Keratinocyte (primary cell): ENCODE measurements at regions not wholly inside any gene's neighbourhood (a gene's known extent, or its start where the extent isn't known, plus 50 kb on each side); places are given as distances from the start of the nearest gene placed in this dataset.
"Not testable (repeated sequence)": the region's sequence is repeated elsewhere in the genome, so short reads cannot be mapped to it uniquely, and the experiment has no call there.

ENCODE experiments used
- EZH2 ChIP-seq: IDR thresholded peaks from one replicate; pipeline ENCODE4 v1.6.1; 2012; ENCODE audit warnings: inconsistent platforms, mild to moderate bottlenecking, low read length, moderate library complexity
- TF ChIP-seq, protein P1 (sequence below), 3 experiments: IDR thresholded peaks in 1 of 3; conservative IDR thresholded peaks in 1 of 3; optimal IDR thresholded peaks in 1 of 3; 2 replicates in 2 of 3; 3 replicates in 1 of 3; pipeline versions ENCODE3 to v1.5.1; 2011; ENCODE audit warnings: low read length in 3 of 3, mild to moderate bottlenecking in 3 of 3, moderate library complexity in 2 of 3, control low read depth in 1 of 3, inconsistent platforms in 1 of 3; ENCODE audit not compliant: insufficient read depth in 2 of 3; ENCODE audit errors: extremely low read depth in 1 of 3

DNA sequence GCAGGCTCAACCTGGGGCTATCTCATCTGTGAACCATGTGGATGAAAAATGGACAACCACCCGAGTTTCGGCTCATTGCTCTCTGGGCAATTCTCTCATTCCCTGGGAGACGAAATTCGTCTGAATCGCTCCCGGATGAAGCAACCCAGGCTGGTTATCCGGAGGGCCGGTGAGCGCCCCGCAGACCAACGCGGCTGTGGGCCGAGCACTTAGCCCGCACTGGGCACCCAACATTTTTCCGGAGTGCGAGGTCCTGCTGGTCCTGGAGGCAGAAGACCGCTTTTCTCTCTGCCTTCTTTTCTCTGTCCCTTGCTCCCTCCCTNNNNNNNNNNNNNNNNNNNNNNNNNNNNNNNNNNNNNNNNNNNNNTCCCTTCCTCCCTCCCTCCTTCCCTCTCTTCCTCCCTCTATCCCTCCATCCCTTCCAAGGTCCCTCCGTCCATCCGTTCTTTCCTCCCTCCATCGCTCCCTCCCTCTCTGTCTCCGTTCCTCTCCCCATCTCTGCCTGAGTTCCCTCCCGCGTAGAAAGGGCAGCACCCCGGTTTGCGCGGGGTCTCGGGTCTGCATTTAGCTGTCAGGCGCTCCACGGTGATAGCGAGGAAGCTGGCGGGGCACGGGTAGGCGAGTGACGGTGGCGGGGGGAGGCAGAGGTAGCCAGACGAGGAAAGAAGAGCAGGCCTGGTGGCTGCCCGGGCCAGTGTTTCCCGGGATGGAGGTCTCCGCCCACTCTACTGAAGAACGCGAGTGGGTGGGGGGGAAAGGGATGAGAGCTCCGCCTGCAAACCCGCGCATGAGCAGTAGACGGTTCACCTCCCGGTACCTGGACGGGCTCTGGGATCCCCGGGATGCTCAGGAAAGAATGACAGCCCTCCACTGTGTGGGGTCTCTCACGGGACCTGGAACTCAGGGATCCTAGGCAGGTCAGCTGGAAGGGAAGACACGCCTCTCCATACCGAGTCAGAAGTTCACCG is 1809.7 kb upstream of the DEFB115 start:
- TF ChIP-seq, protein P1, sequence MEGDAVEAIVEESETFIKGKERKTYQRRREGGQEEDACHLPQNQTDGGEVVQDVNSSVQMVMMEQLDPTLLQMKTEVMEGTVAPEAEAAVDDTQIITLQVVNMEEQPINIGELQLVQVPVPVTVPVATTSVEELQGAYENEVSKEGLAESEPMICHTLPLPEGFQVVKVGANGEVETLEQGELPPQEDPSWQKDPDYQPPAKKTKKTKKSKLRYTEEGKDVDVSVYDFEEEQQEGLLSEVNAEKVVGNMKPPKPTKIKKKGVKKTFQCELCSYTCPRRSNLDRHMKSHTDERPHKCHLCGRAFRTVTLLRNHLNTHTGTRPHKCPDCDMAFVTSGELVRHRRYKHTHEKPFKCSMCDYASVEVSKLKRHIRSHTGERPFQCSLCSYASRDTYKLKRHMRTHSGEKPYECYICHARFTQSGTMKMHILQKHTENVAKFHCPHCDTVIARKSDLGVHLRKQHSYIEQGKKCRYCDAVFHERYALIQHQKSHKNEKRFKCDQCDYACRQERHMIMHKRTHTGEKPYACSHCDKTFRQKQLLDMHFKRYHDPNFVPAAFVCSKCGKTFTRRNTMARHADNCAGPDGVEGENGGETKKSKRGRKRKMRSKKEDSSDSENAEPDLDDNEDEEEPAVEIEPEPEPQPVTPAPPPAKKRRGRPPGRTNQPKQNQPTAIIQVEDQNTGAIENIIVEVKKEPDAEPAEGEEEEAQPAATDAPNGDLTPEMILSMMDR (optimal IDR thresholded peaks at IDR 0.05 in 1 of 3, IDR thresholded peaks at IDR 0.05 in 1 of 3, conservative IDR thresholded peaks at IDR 0.05 in 1 of 3; ENCODE audit: extremely low read depth in 1 of 3, insufficient read depth in 2 of 3, low read length in 3 of 3), result not testable (repeated sequence)
- not testable (repeated sequence) for TF ChIP-seq EZH2
